ENCODE measurements at regions not wholly inside any gene's neighbourhood (a gene's known extent, or its start where the extent isn't known, plus 50 kb on each side); places are given as distances from the start of the nearest gene placed in this dataset.
A peak's percentile ranks its signal among the peaks of the same experiment; 100 is the strongest.

GRCh38 chr9:126017758-126018157 is 270.6 kb downstream of the PBX3 start:
- DNase-seq (ENCODE audit: low read depth, low spot score), result no peak

GRCh38 chr9:126020836-126021235 is 273.7 kb downstream of the PBX3 start:
- no peak for DNase-seq (ENCODE audit: low read depth, low spot score)

GRCh38 chr9:126023962-126024361 is 276.8 kb downstream of the PBX3 start:
- no peak for DNase-seq (ENCODE audit: low read depth, low spot score)

GRCh38 chr9:126024581-126025230 is 277.5 kb downstream of the PBX3 start:
- no peak for DNase-seq (ENCODE audit: low read depth, low spot score)

- DNase-seq (ENCODE audit: low read depth, low spot score), result no peak
Observed at GRCh38 chr9:126025991-126026390, 278.8 kb downstream of the PBX3 start.

GRCh38 chr9:126027566-126027965 is 280.4 kb downstream of the PBX3 start:
- no peak for DNase-seq (ENCODE audit: low read depth, low spot score)

- no peak for DNase-seq (ENCODE audit: low read depth, low spot score)
Observed at GRCh38 chr9:126028746-126029145, 281.6 kb downstream of the PBX3 start.

GRCh38 chr9:126030716-126031115 is 283.5 kb downstream of the PBX3 start:
- no peak for DNase-seq (ENCODE audit: low read depth, low spot score)

GRCh38 chr9:126031116-126031515 is 283.9 kb downstream of the PBX3 start:
- no peak for DNase-seq (ENCODE audit: low read depth, low spot score)

GRCh38 chr9:126032135-126032534 is 285.0 kb downstream of the PBX3 start:
- no peak for DNase-seq (ENCODE audit: low read depth, low spot score)

- DNase-seq (ENCODE audit: low read depth, low spot score), result no peak
Observed at GRCh38 chr9:126033318-126033717, 286.1 kb downstream of the PBX3 start.

GRCh38 chr9:126033956-126034355 is 286.8 kb downstream of the PBX3 start:
- DNase-seq (ENCODE audit: low read depth, low spot score), result no peak

- DNase-seq (ENCODE audit: low read depth, low spot score), result no peak
Observed at GRCh38 chr9:126036881-126037291, 289.7 kb downstream of the PBX3 start.

GRCh38 chr9:126038790-126039189 is 287.8 kb upstream of the MVB12B start:
- no peak for DNase-seq (ENCODE audit: low read depth, low spot score)

GRCh38 chr9:126043681-126044080 is 282.9 kb upstream of the MVB12B start:
- DNase-seq (ENCODE audit: low read depth, low spot score), result peak; percentile 13

- DNase-seq (ENCODE audit: low read depth, low spot score), result no peak
Observed at GRCh38 chr9:126049088-126049487, 277.5 kb upstream of the MVB12B start.

GRCh38 chr9:126049896-126050604 is 276.6 kb upstream of the MVB12B start:
- no peak for DNase-seq (ENCODE audit: low read depth, low spot score)

GRCh38 chr9:126050605-126050990 is 276.0 kb upstream of the MVB12B start:
- DNase-seq (ENCODE audit: low read depth, low spot score), result no peak

- DNase-seq (ENCODE audit: low read depth, low spot score), result no peak
Observed at GRCh38 chr9:126051446-126052130, 275.0 kb upstream of the MVB12B start.

GRCh38 chr9:126052791-126053190 is 273.8 kb upstream of the MVB12B start:
- no peak for DNase-seq (ENCODE audit: low read depth, low spot score)

GRCh38 chr9:126053913-126054312 is 272.7 kb upstream of the MVB12B start:
- no peak for DNase-seq (ENCODE audit: low read depth, low spot score)

GRCh38 chr9:126055381-126055985 is 271.1 kb upstream of the MVB12B start:
- DNase-seq (ENCODE audit: low read depth, low spot score), result no peak

Measured in pulmonary artery endothelial cell (primary cell).